A549 (cell line): ENCODE measurements at regions not wholly inside any gene's neighbourhood (a gene's known extent, or its start where the extent isn't known, plus 50 kb on each side); places are given as distances from the start of the nearest gene placed in this dataset.

Experiments
- CBX2 ChIP-seq: fragments of 200-600 bp; sonication (generic); IDR thresholded peaks from 2 replicates; pipeline ENCODE4 v1.6.1; 2016; ENCODE audit warnings: low read depth, mild to moderate bottlenecking, borderline replicate concordance
- CTCF ChIP-seq: fragments of >200 bp; sonication (Bioruptor Twin); formaldehyde crosslinking; IDR thresholded peaks from 3 replicates; pipeline ENCODE4 v1.5.1; 2016
- HDAC2 ChIP-seq: fragments of 200-600 bp; sonication (generic); IDR thresholded peaks from 2 replicates; pipeline ENCODE4 v1.6.1; 2016
- JUN ChIP-seq, 2 experiments: fragments of >200 bp; sonication (Bioruptor Twin); formaldehyde crosslinking; IDR thresholded peaks; 2 replicates in 1 of 2; 3 replicates in 1 of 2; pipeline ENCODE4 v1.6.1; 2016 to 2017
- POLR2A ChIP-seq: IDR thresholded peaks from 2 replicates; pipeline ENCODE4 v1.6.1; 2012; ENCODE audit warnings: mild to moderate bottlenecking, low read length
- USF2 ChIP-seq: fragments of 450-650 bp; IDR thresholded peaks from 2 replicates; pipeline ENCODE4 v1.6.1; 2014; ENCODE audit warnings: antibody characterized with exemption
- TF ChIP-seq, protein P1 (sequence below): fragments of 150-350 bp; IDR thresholded peaks from 2 replicates; pipeline ENCODE4 v1.6.1; 2014; ENCODE audit warnings: low read depth, mild to moderate bottlenecking, low read length

- TF ChIP-seq JUN (IDR thresholded peaks at IDR 0.05): no peak
- no peak for TF ChIP-seq CTCF
- TF ChIP-seq POLR2A: no peak
- TF ChIP-seq USF2: no peak
- TF ChIP-seq, protein P1, sequence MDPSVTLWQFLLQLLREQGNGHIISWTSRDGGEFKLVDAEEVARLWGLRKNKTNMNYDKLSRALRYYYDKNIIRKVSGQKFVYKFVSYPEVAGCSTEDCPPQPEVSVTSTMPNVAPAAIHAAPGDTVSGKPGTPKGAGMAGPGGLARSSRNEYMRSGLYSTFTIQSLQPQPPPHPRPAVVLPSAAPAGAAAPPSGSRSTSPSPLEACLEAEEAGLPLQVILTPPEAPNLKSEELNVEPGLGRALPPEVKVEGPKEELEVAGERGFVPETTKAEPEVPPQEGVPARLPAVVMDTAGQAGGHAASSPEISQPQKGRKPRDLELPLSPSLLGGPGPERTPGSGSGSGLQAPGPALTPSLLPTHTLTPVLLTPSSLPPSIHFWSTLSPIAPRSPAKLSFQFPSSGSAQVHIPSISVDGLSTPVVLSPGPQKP: no peak
- no peak for TF ChIP-seq CBX2
- TF ChIP-seq HDAC2: no peak
Observed at GRCh38 chr1:244255426-244255965, 196.2 kb downstream of the ADSS2 start.
